GF-D8 (cell line): ENCODE measurements at regions not wholly inside any gene's neighbourhood (a gene's known extent, or its start where the extent isn't known, plus 50 kb on each side); places are given as distances from the start of the nearest gene placed in this dataset.

Experiments
- DNase-seq: peaks from one replicate; lab custom pipeline; 2025; lab: John Stamatoyannopoulos, UW

DNA sequence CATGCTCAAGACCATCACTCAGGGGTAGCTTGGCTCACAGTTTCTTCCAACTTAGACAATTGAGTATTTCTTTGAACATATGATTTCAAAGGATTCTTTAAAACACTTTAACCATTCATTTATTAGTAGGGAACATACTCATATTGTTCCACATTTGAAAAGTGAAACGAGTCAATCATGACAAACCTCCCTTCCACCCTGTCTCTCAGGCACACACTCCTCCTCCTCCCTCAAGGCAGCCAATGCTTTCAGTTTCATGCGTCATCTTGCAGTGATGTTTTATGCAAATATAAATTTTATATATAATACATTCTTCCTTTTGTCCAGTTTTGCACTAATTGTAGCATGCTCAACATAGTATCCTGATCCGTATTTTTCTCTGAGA lies 126.0 kb upstream of the BOD1 start:
- DNase-seq = no peak

DNA sequence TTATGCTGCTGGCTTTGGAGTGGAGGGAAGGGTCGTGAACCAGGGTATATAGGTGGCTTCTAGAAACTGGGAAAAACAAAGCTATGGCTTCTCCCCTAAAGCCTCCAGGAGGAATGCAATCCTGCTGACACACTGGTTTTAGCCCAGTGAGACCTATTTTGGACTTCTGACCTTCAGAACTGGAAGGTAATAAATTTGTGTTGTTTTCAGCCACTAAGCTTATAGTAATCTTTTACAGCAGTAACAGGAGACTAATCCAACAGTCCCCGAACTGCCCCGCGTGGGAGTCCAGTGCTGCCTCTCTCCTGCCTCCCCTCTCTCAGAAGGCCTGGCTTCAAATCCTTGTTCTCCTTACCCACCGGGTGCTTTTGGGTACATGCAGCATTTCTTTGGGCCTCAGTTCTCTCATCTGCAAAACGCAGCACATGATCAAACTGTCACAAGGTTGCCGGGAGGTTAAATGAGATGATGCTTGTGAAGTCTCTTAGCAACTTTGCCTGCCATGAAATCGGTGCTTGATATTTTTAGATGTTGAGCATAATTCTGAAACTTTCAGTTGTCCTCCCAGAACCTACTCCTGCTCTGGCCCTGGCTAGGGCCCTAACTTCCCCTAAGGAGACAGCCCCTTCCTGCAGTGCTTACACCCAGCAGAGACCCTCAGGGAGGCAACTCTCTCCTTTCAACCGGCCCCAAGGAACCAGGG lies 127.3 kb upstream of the BOD1 start:
- DNase-seq = no peak

DNA sequence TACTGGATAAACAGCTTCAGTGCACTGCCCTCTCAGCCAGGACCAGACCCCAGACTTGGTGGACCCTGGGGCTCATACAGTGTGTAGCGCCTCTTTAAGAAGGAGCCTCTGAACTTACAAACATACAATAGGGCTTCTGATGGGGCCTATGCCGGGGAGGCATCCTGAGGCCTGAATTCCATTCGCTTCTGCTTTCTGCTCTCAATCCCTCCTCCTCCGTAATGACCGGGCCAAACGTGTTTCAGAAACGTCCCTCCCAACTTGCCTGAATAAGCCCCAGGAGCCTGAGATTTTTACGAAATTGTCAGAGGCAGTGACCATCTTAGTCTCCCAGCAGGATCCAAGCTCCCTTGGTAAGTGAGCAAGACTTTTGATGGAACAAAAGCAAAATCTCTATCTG lies 128.1 kb upstream of the BOD1 start:
- DNase-seq = no peak

DNA sequence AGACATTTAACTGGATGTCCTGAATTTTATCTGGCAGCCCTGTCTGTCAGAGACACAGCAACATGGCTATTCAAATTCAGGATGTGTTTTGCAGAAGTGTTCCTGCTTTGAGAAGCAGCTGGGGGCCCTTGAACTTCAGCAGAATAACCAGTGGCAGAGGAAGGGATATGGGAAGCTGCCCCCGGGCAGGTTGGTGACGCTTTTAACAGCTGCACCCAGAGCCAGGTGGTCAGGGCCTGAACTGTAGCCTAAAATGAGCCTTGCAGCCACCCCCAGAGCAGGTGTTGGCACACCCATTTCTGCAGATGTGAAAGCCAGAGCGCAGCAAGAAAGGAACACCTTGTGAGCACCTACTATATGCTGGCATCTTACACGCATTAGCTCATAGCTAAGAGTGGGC lies 128.7 kb upstream of the BOD1 start:
- peak; percentile 13 for DNase-seq

DNA sequence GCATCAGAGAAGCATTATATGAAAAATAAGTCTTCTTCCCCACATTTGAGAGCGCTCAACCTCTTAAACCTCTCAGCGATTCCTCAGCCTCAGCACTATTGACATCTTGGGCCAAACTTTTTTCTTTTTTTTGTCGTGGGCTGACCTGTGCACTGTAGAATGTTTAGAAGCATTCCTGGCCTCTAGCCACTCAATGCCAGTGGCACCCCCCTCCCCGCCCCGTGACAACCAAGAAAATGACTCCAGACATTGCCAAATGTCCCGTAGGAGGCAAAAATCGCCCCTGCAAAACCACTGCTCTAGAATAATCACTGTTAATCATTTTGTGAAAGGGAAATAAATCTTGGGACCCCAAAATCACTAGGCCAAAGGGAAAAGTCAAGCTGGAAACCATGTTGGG lies 129.1 kb upstream of the BOD1 start:
- DNase-seq = no peak

DNA sequence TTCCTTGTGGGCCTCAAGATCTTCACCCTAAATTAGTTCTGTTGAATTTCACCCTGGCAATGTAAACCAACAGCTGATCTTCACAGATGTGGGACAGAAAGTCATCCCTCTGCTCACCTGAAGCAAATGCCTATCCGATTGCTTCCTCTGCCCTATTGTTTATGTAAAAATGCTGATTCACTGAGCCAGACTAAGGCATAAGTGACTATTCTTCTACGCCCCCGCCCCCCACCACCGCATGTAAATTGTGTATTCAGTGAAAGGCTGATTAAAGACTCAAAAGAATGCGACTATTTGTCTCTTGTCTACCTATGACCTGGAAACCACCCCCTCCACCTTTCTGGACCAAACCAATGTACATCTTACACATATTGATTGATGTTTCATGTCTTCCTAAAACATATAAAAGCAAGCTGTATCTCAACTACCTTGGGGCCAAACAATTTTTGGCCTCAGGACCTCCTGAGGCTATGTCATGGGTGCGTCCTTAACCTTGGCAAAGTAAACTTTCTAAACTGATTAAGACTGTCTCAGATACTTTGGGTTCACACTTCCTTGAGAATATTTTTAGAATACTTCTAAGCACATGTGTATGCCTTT lies 129.7 kb upstream of the BOD1 start:
- no peak for DNase-seq

DNA sequence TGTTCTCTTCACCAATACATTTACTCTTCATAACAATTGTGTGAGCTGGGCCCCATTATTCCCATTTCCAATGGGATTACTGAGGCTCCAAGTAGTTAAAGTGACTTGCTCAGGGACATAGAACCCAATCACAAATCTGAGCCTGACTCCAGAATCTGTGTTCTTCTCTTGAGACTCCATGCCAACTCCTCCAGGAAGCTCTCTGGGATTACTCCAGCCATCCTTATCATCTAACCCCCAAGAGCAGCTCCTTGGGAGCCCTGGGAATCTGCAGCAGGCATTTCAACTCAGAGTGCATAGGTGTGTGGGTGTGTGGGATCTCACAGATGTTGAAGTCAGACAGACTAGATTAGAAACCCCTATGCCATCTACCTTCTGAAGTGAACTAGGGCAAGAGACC lies 131.4 kb upstream of the BOD1 start:
- no peak for DNase-seq

DNA sequence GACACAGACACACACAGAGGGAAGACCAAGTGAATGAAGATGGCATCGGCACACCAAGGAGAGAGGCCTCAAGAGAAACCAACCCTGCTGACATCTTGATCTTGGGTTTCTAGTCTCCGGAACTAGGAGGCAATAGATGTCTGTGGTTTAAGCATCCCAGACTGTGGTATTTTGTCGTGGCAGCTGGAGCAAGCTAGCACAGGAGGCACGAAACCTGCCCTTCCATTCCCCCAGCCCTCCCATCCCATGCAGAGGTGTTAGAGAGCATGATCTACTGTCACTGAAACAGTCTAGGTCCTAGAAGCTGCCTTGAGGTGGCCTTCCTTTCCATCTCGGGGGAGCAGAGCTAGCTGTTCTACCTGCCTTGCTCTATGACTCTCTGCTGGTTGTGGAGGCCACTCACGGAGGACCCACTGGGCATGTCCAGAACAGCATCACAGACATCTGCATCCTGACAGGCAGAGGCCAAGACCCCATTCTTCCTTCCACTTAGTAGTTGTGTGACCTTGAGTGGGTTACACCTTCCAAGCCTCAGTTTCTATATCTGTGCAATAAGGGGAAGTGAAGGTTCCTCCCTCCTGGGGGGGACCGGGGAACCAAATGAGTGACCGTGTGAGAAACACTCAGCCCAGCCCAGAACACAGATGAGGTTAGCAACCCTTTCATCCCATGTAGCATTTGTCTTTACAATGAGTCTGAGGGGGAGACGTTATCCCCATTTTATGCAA lies 134.3 kb upstream of the BOD1 start:
- no peak for DNase-seq

DNA sequence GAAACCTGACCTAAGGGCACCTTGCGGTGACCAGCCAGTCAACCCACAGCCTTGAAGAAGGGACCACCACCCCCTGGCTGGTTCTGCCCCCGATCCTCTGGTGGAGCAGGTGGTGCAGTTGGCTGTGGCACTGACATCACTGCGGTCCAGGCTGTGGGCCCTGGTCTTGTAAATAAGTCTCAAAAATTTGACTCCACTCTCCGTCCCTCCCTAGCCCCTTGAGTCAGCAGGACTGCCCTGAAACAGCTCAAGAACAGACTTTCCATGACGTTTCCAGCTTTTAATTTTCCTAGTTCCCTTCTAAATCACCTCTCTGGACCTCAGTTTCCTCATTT lies 134.8 kb upstream of the BOD1 start:
- DNase-seq = no peak

DNA sequence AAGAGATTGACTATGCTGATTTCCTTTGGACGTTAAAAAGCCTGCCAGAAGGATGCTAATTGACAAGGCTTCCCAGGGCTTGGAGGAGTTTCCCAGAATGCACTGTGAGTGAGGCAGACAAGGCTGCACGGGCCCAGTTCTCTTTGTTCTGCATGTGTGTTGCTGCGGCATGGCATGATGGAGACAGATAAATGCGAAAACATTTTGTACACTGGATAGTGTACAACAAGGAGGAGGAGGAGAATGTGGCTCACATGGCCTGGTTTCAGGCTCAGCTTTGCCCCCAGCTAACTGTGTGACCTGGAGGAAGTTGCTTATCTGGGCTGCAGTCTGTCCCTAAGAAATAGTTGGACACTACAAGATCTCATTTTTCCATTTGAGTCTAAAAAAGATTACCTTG lies 135.5 kb upstream of the CPEB4 start:
- DNase-seq = no peak

DNA sequence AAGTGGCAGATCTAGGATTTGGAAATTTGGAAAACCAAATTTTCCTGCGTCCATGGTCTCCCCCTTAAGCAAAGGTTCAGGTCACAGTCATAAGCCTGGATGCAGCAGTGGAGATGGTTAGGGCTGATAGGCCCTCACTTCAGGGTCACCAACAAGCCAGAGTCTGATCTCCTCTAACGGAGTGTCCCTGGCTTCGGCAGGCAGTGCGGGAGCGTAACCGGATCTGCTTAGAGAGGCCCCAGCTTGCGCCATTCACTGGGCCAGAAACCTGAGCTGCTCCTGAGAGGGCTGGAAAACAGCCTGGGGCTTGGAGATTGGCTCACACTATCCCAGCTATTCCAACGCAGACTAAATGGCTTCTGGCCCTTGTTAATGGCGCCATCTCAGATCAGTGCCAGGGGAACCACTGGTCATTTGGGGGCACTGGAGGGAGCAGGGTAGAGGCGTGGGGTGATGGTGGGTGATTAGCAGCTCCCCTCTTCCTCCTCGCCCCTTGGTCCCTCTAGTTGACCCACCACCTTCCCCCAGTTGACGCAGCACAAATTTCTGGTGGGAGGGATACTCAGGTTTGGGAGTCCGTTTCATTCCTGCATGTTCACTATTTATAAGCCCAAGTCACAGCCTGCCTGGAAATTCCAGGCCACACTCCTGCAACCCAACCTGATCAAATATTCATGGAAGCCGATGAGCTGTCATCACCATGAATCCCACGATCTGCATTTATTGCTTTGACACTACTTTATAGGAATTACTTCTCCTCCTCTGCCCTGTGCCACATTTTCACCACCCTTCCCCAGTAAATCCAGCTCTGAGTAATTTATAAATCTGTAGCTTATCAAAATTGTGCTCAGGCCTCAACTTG lies 134.6 kb upstream of the CPEB4 start:
- no peak for DNase-seq

DNA sequence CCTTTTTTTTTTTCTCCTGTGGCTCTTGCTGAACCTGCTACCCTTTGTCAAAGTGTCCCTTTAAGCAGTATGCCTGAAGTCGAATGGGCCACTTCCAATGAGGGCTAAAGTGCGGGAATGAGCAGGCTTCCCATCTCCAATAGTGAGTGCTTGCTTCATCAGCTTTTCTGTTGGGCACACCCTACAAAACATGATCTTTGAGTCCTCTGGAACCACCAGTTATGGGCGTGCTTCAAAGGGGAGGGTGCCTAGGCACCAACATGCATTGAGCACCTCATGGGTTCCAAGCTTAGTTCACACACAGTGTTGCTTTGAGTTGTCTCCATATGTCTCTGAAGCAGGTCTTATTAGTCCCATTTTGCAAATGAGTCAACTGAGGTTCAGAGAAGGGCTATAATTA lies 132.8 kb upstream of the CPEB4 start:
- DNase-seq = no peak

DNA sequence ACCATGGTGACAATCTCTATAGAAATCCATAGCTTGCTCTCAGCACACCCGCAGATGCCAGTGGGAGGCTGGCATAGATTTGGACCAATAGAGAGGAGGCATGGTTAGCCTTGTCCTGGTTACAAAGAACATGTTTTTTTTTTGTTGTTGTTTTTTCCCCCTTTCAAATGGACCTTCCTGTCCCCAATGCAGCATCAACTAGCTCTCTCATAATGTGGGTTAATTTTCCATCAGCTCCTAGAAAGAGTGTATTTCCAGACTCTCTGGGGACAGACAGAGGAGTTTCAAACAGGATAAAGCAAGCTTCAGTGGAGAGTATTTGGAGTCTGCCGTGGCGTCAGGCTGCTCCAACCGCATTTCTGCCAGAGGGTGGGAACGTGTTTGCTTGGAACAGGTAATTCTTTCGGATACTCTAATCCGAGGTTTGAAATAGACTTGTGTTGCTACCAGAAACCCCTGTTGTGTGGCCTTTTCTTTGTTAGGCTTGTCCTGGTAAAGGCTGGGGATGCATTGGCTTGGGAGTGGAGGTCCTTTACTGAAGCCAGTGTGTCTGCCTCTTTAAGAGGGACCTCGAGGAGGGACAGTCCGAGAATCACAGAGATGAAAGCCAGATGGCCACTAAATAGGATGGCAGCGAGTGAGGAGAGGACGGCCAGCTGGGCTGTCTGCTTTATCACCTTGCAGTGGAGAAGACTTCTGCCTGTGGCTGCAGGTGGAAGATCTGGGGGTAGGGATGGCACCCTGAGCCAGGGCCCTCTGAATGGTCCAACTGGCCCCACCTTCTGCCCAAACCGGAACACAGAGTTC lies 130.5 kb upstream of the CPEB4 start:
- DNase-seq = no peak

DNA sequence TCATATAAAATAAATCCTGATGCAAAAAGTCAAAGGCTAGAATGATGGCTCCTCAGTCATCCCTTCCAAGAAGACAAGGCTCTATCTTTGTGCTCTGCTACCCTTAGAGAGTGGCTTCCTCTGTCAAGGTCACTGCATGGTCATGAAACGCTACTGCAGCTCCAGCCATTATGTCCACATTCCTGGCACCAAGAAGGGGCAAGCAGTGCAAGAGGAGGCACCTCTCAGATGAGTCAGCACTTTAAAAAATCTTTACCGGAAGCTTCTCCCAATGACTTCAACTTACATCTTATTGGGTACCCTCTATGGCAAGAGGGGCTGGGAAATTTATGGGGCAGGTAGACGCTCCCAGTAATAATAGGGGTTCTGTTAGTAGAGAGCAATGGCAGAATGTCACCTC lies 129.5 kb upstream of the CPEB4 start:
- DNase-seq = no peak

DNA sequence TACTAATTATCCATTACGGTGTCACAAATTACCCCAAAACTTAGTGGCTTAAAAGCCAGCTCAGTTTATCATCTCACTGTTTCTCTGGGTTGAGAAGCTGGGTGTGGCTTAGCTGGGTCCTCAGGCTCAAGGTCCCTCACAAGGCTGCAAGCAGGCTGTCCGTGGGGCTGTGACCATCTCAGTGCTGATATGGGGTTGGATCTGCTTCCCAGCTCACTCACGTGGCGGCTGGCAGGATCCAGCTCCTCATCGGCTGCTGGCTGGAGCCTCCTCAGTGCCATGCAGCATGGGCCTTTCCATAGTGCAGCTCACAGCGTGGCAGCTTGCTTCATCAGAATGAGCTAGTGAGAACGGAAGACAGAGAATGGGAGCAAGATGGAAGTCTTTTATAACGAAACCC lies 128.5 kb upstream of the CPEB4 start:
- no peak for DNase-seq

DNA sequence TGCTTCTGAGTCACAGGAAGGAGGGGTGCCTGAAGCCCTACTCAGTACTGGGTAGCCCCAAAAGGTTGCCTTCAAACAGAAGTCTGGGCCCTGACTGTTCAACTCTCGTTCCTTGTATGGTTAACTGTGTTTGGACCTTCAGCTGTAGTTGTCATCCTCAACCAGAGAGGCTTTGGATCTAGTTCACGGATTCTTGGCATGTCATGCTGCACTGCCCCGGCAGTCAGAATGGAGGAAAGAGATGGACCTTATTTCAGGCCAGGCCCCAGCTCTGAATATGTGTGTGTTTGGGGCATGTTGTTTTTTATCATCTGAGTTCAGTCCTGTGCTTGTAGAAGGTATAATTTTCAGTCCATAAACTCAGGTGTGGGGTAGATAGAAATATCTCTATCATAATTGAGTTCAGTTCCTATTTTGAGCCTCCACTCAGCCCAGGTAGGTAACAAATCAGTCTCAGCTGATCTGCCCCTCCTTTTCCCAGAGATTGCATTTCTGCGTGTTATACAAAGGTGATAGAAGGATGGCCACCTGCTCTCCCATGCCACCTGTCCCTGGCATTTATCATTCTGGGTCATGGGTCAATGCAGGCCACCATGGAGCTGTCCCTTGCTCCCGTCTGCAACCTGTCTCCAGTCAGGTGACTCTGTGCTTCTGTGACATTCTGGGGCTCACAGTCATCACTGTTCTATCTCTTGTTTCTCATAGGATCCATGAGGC lies 127.5 kb upstream of the CPEB4 start:
- no peak for DNase-seq

DNA sequence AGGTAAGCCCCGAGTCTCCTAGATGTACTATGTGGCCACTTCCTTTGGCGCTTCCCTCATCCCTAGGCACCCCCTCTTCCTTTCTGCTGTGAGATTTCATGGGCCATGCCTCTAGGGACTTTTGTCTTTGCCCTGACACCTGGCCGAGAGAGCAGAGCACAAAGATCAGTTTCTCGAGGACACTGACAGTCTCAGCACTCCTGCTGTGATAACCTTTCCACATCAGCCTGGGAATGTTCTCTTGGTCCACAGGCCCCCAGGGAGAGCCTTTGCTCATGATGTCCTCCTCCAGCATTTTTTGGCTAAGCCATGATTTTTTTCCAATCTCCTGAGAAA lies 127.0 kb upstream of the CPEB4 start:
- no peak for DNase-seq

DNA sequence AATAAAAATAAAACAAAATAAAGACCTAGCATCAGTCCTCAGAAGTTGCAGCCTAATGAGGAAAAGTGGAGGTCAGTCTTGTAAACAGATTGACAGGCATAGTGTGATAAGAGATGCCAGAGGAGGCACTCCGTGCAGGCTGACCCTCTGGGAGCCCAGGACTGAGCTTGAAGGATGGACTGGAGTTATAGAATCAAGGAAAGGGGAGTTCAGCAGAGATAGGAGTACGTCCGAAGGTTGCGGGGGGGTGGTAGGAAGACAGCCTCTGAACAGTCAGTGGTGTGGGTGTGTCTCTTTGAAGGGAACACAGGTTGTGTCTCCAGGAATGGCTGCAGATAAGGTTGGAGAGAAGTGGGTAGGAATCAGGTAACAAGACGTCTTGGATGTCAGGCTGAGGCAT lies 126.1 kb upstream of the CPEB4 start:
- no peak for DNase-seq

DNA sequence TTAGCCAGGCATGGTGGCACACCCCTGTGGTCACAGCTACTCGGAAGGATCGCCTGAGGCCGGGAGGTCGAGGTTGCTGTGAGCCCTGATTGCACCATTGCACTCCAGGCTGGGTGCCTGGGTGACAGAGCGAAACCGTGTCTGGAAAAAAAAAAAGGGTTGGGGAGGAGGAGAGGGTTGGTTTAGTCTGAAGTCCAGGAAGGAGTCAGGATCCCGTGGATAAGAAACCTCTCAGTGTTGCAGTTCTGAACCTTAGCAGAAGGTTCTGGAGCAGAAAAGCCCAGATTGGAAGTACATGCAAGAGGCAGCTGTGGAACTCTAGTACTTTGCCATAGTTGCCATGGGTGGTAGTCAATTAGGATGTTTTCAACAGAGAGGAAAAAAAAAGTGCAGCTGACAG lies 125.2 kb upstream of the CPEB4 start:
- DNase-seq = peak; percentile 42

DNA sequence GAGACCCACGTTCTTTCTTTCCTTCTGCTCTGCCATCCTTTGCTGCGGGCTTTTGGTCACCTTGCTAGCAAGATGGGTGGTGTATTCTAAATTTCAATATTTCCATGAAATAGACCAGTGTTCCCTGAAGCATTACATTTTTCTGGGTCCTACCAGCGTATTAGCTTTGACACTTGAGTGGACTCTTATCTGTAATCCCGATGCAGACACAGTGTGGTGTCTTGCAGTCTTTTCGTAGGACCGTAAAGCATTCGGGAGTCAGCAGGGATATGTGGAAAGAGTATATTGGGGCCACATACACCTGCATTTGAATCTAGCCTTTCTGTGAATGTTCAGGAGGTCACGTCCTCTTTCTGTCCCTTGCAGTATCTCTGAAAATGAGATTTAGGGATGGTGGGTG lies 124.7 kb upstream of the CPEB4 start:
- DNase-seq = no peak

DNA sequence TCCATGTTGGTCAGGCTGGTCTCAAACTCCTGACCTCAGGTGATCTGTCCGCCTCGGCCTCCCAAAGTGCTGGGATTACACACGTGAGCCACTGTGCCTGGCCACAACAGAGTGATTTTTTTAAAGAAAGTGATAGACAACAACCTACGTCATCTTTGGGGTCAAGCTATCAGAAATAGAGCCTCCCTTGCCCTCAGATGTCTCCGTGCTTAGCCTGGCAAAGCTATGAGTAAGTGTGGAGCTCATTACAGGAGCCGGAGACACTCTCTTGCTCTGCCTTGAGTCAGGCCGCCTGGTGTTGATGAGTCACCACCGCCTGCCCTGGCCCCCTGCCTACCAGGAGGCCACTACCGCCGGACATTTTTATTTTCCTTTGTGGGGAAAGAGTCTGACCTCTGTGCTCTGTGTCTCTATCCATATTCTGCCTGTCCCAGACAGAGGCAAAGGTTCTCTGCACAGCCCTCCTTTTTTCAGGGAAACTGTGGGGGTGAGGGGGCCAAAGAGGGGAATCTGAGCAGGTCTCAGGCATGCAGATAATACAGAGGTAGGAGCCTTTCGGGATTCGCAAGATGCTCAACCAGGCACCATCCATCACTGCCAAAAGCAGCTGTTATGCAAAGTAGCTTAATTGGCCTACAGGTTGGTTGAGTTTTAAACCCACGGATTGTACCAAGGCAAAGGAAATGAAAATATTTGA lies 123.7 kb upstream of the CPEB4 start:
- DNase-seq = no peak
